ENCODE measurements at regions not wholly inside any gene's neighbourhood (a gene's known extent, or its start where the extent isn't known, plus 50 kb on each side); places are given as distances from the start of the nearest gene placed in this dataset.
A peak's percentile ranks its signal among the peaks of the same experiment; 100 is the strongest.
"Not testable (repeated sequence)": the region's sequence is repeated elsewhere in the genome, so short reads cannot be mapped to it uniquely, and the experiment has no call there.

GRCh38 chr1:47491341-47491753, 53.5 kb downstream of the FOXD2 start:
- no peak for DNase-seq (ENCODE audit: low read depth in 2 of 2)

GRCh38 chr1:47495176-47495713, 57.4 kb downstream of the FOXD2 start:
- no peak for DNase-seq (ENCODE audit: low read depth in 2 of 2)

- no peak for DNase-seq (ENCODE audit: low read depth in 2 of 2)
Measured at GRCh38 chr1:47498551-47498950, 60.7 kb downstream of the FOXD2 start.

GRCh38 chr1:47501069-47501468, 63.2 kb downstream of the FOXD2 start:
- DNase-seq (ENCODE audit: low read depth in 2 of 2), result no peak

- no peak for DNase-seq (ENCODE audit: low read depth in 2 of 2)
Measured at GRCh38 chr1:47502746-47503370, 65.0 kb downstream of the FOXD2 start.

GRCh38 chr1:47504840-47505239, 67.0 kb downstream of the FOXD2 start:
- not testable (repeated sequence) for DNase-seq (ENCODE audit: low read depth in 2 of 2)

GRCh38 chr1:47505267-47505666, 67.4 kb downstream of the FOXD2 start:
- no peak for DNase-seq (ENCODE audit: low read depth in 2 of 2)

GRCh38 chr1:47506053-47506452, 68.2 kb downstream of the FOXD2 start:
- no peak for DNase-seq (ENCODE audit: low read depth in 2 of 2)

GRCh38 chr1:47507144-47507543, 69.3 kb downstream of the FOXD2 start:
- no peak for DNase-seq (ENCODE audit: low read depth in 2 of 2)

GRCh38 chr1:47507881-47508701, 70.2 kb downstream of the FOXD2 start:
- DNase-seq (ENCODE audit: low read depth in 2 of 2), result peak in 1 of 2 donors; percentile 14

GRCh38 chr1:47508702-47509431, 71.0 kb downstream of the FOXD2 start:
- DNase-seq (ENCODE audit: low read depth in 2 of 2), result no peak

- no peak for DNase-seq (ENCODE audit: low read depth in 2 of 2)
Measured at GRCh38 chr1:47510282-47510811, 72.5 kb downstream of the FOXD2 start.

- no peak for DNase-seq (ENCODE audit: low read depth in 2 of 2)
Measured at GRCh38 chr1:47511825-47512224, 74.0 kb downstream of the FOXD2 start.

- DNase-seq (ENCODE audit: low read depth in 2 of 2), result no peak
Measured at GRCh38 chr1:47513393-47513792, 75.5 kb downstream of the FOXD2 start.

- no peak for DNase-seq (ENCODE audit: low read depth in 2 of 2)
Measured at GRCh38 chr1:47514229-47514628, 76.4 kb downstream of the FOXD2 start.

GRCh38 chr1:47515164-47515789, 77.4 kb downstream of the FOXD2 start:
- no peak for DNase-seq (ENCODE audit: low read depth in 2 of 2)

- no peak for DNase-seq (ENCODE audit: low read depth in 2 of 2)
Measured at GRCh38 chr1:47517946-47518345, 80.1 kb downstream of the FOXD2 start.

GRCh38 chr1:47519491-47519890, 81.6 kb downstream of the FOXD2 start:
- DNase-seq (ENCODE audit: low read depth in 2 of 2), result no peak

- no peak for DNase-seq (ENCODE audit: low read depth in 2 of 2)
Measured at GRCh38 chr1:47519971-47520370, 82.1 kb downstream of the FOXD2 start.

GRCh38 chr1:47521034-47521881, 83.4 kb downstream of the FOXD2 start:
- DNase-seq (ENCODE audit: low read depth in 2 of 2), result no peak
